ENCODE measurements at regions not wholly inside any gene's neighbourhood (a gene's known extent, or its start where the extent isn't known, plus 50 kb on each side); places are given as distances from the start of the nearest gene placed in this dataset.

GRCh38 chr11:119850822-119851409 lies 121.9 kb upstream of the NECTIN1 start:
- Histone ChIP-seq H3K9me3 (peaks cover 0 to 10% (median 0%) of the 10 kb centered on the region in 11 donors), H3K4me1 (peaks cover 0 to 10% (median 0%) of the 10 kb centered on the region in 9 donors), H3K27ac (no peak overlapping the region), H3K4me3 (no peak overlapping the region), H3K27me3 (peaks cover 0 to 8% (median 0%) of the 10 kb centered on the region in 7 donors), H3K36me3 (no peaks in the 10 kb centered on the region)
- DNase-seq = no peak
- no peak for TF ChIP-seq CTCF (IDR thresholded peaks at IDR 0.05)
- intact Hi-C loops (cut with DNase I) = no loop called here
- no peak for ATAC-seq
- 83 to 90% methylated on average over 5 of the region's 5 CpGs for WGBS, 2 donors

GRCh38 chr11:119849872-119850271 lies 120.9 kb upstream of the NECTIN1 start:
- no peak for ATAC-seq
- Histone ChIP-seq H3K36me3 (no peaks in the 10 kb centered on the region), H3K27ac (no peak overlapping the region), H3K27me3 (peaks cover 0 to 8% (median 0%) of the 10 kb centered on the region in 7 donors), H3K9me3 (peaks cover 0 to 10% (median 0%) of the 10 kb centered on the region in 11 donors), H3K4me3 (no peak overlapping the region), H3K4me1 (peaks cover 0 to 11% (median 0%) of the 10 kb centered on the region in 9 donors)
- no peak for TF ChIP-seq CTCF (IDR thresholded peaks at IDR 0.05)
- DNase-seq = no peak
- WGBS, 2 donors = 43 to 59% methylated on average over 1 of the region's 1 CpG
- intact Hi-C loops (cut with DNase I) = no loop called here

- H3K27me3 ChIP-seq = peaks cover 0 to 8% (median 0%) of the 10 kb centered on the region in 7 donors
These were observed 118.9 kb upstream of the NECTIN1 start for GRCh38 chr11:119847853-119848252.

GRCh38 chr11:119846374-119846773 lies 117.4 kb upstream of the NECTIN1 start:
- DNase-seq = no peak
- no peak overlapping the region for H3K4me3 ChIP-seq
- 89 to 94% methylated on average over 3 of the region's 3 CpGs for WGBS, 2 donors
- H3K36me3 ChIP-seq = no peaks in the 10 kb centered on the region
- no peak overlapping the region for H3K27ac ChIP-seq
- H3K27me3 ChIP-seq = peaks cover 0 to 8% (median 0%) of the 10 kb centered on the region in 7 donors
- peaks cover 0 to 10% (median 0%) of the 10 kb centered on the region in 9 donors for H3K4me1 ChIP-seq
- no peak for TF ChIP-seq CTCF (IDR thresholded peaks at IDR 0.05)
- intact Hi-C loops (cut with DNase I) = no loop called here
- no peak for ATAC-seq
- peaks cover 0 to 10% (median 0%) of the 10 kb centered on the region in 11 donors for H3K9me3 ChIP-seq

More at GRCh38 chr11:119847853-119848252, 118.9 kb upstream of the NECTIN1 start:
- DNase-seq = no peak
- WGBS, 2 donors = 49 to 77% methylated on average over 4 of the region's 4 CpGs
- intact Hi-C loops (cut with DNase I) = no loop called here
- no peaks in the 10 kb centered on the region for H3K36me3 ChIP-seq
- no peak for TF ChIP-seq CTCF (IDR thresholded peaks at IDR 0.05)
- no peak overlapping the region for H3K27ac ChIP-seq
- peaks cover 0 to 10% (median 0%) of the 10 kb centered on the region in 11 donors for H3K9me3 ChIP-seq
- no peak for ATAC-seq
- H3K4me1 ChIP-seq = peaks cover 0 to 10% (median 0%) of the 10 kb centered on the region in 9 donors
- H3K4me3 ChIP-seq = no peak overlapping the region

Data from heart right ventricle (tissue), 16 donors.